ENCODE measurements at regions not wholly inside any gene's neighbourhood (a gene's known extent, or its start where the extent isn't known, plus 50 kb on each side); places are given as distances from the start of the nearest gene placed in this dataset.

DNA sequence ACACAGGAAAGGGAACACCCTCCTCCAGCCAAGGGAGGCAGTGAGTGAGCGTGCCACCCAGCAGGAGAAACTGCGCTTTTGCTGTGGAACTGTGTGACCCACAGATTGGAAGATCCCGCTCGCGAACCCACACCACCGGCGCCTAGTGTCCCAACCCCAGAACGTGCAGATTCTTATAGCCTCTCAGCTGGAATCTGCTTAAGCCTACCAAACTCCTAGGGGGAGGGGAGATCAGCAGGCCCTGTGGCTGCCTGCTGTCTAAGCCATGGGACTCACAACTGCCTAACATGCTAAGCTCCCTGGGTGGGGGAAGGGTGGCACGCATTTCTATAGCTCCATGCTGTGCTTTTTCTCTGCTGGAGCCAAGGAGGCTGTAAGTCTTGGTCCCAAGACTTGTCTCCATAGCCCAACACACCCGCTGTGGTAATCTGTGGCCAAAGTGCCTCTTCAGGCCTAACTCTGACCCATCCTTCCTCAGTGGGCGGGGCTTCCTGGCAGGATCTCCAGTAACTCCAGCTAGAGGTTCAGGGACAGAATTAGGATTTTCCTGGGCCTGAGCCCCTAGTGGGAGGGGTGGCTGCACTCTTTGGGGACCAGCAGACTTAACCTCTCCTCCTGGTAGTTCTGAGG is 485.0 kb downstream of the TAF11L14 start:
- no peak for DNase-seq

DNA sequence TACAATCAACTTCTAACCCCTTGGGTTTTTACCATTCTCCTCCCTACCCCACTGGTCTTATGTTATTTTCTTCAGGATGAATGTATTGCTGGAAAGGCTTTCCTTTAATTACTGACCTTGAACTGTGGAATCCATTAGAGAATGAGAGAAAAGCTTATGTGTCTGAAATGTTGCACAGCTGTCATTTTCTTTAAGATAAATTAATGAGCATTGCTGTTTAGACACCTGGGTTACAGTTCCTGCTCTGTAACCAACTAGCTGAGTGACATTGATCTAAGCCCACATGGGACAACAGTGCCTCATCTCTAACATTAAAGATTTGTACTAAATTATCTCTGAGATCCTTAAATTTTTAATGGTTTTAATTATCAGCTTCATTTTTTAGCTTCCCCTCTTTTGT is 507.0 kb downstream of the TAF11L14 start:
- no peak for DNase-seq

DNA sequence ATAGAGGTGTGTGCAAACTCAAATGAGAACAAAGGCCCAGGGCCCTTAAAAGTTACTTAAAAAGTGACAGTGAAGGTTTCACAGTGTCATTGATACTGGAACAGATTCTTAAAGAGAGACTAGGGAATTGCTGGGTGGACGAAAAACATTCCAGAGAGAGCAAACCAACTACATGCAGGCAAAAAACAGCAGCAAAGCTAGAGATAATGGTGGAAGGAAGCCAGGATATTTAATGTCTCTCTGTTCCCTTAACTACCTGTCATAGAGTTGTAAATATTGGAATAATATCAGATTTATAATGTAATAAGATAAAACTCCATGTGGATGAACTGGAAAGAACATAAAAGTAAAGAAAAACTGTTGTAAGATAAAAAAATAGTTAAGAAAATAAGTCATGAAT is 508.6 kb downstream of the TAF11L14 start:
- no peak for DNase-seq

DNA sequence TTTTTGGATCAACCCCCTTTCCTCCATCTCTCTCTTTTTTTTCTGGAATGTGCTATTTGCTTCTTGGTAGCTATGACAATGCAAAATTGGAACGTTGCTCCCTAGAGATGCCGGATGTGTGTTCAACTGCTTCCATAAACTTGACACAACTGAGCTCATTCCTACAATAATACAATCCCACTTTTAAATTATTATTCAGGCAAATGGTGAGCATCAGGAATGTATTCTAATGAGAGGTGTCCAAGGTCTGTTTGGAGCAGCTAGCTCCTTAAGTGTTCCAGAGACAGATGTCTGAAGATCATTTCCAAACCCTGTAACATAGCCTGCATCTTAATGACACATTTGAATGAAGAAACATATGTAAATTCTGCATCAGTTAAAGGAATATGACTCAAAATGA is 518.4 kb downstream of the TAF11L14 start:
- peak; percentile 10 for DNase-seq

DNA sequence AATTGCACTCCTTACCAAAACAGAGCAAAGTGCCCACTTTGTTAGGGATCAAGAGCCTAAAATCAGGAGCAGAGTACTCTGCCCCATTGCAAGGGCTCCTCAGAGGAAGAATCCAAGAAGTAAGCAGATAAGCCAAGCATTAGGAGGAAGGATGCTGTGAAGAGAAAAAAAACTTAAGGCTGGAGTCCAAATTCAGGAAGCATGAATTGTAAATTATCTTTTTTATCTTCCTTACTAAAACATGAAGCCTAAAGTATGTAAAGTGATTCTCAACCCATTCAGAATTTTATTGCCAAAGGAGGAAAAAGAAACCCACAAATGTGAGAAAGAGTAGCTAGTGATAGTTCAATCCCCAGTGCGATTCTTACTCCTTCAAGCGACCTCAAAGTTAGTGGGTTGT is 523.9 kb downstream of the TAF11L14 start:
- no peak for DNase-seq

DNA sequence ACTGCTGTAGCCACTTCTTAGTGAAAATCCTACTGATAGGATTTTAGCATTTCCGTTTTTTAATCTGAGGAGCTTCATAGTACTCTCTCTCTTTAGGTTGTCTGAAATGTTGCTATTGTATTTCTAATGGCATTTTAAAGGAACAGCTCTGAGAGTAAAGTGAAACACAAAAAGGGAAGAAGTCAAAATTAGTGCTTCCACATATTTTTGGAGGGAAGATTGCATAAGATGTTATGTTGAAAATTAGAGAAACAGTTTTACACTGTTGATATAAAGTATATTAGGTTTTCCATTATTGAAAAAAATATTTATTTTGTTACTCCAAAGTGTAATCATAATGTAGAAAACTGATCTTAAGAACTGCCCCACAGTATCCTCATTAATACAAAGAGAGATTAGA is 525.1 kb downstream of the TAF11L14 start:
- no peak for DNase-seq

DNA sequence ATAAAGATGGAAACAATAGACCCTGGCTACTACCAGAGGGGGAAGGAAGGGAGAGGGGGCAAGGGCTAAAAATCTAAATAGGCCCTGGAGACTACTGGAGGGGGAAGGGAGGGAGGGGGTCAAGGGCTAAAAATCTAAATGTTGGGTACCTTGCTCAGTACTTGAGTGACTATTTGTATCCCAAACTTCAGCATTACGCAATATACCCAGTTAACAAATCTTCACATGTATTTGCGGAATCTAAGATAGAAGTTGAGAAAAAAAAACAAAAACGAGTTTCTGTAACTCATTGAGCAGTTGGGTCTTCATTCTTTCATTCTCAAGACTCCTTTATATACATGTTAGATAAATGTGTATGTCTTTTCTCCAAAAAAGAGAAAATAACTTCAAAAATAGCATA is 537.4 kb downstream of the TAF11L14 start:
- DNase-seq: no peak

DNA sequence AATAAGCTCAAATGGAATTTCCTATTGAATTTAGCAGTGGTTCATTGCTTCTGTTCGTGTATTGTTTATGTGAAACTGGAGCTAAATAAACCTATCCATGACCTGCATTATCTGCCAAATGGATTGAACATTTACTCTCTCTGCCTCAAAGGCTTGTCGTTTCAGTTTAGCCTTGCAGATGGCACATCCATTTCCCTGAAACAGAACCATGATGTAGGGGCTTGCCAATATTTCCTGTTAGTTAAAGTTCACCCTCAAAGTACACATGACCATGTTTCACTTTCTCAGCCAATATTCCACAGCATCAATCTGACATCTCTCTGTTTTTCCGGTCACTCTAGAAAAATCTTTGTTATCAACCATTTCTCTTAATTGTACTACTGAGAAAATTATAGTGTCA is 545.3 kb downstream of the TAF11L14 start:
- DNase-seq: no peak

DNA sequence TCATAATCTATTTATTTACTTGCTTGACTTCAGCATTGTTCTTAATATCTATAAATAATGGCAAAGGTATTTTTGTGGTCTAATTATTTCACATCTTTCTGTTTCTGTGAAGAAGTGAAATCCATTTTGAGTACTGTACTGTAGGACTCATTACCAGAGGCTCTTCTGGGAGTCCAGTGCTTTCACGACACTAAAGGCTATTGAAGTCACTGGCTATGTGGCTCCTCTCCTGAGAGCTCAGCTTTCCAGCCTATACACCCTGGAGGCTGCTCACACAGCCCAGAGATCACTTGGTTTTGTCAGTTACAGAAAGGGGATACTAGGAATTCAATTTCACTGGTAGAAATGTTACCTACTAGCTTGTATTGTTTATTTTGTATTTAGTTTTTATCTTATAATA is 547.3 kb downstream of the TAF11L14 start:
- DNase-seq: no peak

DNA sequence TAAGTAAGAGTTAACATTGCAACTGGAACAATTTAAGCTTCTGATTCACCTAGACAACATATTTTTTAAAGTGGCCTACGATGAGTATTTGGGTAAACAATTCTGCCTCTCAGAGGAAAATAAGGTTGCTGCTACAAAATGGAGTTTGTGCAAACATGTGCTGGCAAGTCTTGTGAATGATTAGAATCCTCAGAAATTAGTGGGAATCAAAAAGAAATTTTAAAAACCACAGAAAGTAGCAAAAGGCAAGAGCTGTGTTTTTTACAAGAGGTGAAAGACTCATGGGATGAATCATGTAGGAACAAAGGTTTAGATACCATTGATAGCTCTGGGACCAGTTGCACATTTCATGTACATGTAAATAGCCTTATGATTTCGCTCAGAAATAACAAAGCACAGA is 561.6 kb downstream of the TAF11L14 start:
- DNase-seq: no peak

DNA sequence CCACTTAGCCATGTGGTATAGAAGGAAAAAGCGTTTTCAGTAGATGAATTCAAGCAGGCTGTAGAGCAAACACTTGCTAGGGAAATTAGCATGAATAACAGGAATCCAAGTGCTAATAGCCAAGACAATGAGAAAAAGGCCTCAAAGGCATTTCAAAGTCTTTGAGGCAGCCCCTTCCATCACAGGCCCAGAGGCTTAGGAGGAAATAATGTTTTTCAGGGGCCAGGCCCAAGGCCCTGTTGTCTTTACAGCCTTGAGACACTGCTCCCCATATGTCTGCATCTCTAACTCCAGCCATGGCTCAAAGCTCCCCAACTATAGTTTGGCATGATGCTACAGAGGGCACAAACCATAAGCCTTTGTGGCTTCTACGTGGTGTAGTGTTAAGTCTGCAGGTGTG is 563.5 kb downstream of the TAF11L14 start:
- no peak for DNase-seq

DNA sequence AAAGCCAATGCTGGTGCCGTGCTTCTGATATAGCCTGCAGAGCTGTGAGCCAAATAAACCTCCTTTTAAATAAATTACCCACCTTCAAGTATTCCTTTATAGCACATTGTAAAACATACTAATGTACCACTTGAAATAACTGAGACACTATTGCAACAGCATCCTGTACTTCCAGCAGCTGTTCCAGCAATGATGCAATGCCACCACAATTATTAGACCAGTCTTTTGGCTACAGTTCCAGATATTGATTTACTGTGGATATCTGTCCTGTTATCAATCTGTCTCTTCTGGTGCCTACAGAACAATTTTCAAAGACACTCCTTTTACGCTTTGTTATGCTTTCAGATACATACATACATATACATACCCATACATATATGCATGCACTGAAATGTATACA is 567.9 kb downstream of the TAF11L14 start:
- no peak for DNase-seq

DNA sequence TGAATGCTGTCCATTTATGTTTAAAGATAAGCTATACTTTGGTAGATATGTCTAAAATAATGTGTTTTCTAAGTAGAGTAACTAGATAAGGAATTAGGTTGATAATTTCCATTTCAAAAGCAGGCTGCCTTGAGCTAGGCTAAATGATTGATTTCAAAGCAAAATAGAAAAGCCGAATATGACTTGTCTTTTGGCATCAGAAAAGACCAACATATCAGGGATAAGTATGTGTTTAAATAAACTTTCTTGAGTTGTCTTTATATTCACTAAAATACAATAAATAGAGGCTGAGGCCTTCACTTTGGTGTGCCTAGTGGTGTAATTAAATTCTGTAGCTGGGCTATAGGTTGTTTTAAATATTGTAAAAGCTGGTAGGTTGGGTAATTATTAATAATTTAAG is 569.0 kb downstream of the TAF11L14 start:
- DNase-seq: no peak

DNA sequence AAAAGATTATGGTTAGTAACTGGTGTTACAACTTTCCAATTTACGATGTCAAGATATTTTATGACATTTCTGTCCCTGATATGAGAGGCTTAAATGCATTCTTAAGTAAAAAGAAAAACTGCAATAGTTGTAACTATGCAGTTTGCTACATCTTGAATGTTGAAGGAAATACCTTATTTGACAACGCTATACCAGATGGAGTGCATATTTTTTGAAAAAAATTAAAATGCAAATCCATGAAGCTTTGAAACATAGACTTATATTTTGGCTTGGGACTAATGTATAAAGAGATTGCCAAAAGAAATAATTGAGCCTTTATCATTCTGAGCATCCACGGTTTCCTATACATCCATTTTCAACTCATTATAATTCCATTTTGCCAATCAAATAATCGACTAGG is 579.4 kb downstream of the TAF11L14 start:
- DNase-seq: no peak

DNA sequence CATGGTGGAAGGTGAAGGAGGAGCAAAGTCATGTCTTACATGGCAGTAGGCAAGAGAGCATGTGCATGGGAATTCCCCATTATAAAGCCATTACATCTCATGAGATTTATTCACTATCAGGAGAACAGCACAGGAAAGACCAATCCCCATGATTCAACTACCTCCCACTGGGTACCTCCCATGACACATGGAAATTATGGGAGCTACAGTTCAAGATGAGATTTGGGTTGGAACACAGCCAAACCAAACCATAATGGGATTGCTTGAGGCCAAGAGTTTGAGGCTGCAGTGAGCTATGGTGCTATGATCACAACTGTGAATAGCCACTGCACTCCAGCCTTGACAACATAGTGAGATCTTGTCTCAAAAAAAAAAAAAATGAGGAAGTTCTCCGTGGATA is 581.8 kb downstream of the TAF11L14 start:
- peak; percentile 17 for DNase-seq

DNA sequence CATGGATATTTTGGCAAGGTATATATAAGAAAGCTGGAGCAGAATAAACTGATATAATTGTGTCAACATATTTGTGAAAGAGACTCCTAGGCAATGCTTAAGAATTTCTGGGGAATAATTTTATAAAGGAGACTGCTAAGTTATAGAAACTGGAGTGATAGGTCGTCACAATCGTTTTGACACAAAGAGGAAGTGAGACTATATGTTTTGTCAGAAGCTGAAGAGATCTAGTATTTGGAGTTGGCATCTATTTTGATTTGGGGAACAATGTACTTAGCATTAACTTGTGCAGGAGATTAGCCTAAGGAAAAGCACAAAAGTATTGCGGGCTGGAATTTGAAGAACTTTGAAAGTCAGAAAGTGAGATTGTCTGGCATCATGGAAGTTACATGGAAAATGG is 582.5 kb downstream of the TAF11L14 start:
- no peak for DNase-seq

DNA sequence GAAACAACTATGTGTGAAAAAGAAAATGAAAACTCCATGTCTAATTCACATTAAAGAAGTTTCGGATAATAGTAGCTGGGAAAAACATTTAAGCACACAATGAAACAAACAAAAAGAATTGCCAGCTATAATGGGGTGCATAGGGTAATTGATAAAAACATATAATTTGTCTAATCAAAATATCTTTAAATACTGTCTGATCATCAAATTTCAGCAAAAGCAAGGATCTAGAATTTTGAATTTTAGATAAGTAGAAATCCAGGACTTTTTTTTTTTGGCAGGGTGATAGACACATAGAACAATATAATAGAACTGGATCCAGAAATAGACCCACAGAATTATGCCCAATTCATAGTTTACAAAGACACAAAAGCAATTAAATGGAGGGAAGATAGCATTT is 585.0 kb downstream of the TAF11L14 start:
- no peak for DNase-seq

DNA sequence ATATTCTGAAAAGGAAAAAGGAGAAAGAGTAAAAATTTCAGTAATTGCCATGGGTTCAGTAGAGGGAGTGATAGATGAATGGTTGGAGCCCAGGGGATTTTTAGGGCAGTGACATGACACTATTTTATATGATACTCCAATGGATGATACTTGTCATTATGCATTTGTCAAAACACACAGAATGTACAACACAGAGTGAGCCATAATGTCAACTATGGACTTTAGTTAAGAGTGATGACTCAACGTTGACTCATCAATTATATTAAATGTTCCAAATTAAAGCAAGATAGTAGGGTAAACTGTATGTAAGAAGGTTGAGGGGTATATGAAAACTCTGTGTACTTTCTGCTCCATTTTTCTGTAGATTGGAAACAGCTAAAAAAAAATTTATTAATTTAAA is 586.4 kb downstream of the TAF11L14 start:
- peak; percentile 35 for DNase-seq

DNA sequence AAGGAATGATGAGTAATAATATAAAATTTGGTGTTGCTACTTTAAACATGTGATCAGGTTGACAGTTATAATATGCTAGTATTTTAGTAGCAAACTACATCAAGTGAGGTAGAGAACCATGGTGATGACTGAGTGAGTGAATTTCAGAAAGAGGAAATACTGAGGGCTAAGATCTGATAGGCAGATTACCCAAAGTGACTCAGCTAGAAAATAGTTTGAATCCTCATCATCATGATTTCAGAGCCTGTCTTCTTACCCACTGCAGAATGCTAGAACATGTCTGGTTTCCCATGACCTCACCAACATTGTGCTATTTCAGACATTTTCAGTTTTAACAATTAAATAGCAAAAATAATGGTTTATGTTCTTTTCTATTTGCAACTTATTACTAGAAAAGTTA is 602.1 kb downstream of the TAF11L14 start:
- DNase-seq: peak; percentile 34

DNA sequence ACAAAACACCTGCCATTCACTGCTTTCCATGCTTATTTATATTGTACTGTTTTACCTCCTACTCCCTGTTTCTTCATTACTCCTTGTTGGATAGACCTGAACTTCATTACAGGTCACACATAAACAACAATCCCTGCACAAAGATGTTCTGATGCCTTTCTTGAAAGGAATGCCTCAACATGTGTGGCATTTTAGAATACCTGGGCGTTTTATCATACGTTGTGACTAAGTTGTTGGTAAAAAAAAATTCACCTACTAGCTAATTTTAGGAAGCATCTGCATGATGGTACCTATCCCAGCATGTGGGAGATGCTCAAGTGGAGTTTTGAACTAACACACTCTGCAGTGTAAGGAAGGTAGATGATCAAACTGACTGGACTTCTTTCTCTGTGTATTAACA is 604.1 kb downstream of the TAF11L14 start:
- DNase-seq: no peak

DNA sequence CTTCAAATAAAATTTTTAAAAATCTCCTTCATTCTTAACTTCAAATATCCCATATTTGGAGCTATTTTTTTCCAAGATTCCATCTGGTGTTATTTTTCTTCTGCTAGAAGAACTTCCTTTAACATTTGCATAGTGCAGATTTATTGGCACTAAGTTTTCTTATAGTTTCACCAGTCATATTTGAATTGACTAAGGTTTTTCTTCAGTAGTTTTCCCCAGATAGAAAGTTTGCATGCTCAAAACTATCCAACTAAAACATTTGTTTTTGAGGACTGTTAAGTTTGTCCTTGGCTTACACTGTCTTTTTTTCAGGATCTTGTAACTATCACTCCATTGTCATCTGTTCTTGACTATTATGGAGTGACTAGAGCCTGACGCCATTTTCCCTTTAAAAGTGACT is 606.7 kb downstream of the TAF11L14 start:
- no peak for DNase-seq

DNA sequence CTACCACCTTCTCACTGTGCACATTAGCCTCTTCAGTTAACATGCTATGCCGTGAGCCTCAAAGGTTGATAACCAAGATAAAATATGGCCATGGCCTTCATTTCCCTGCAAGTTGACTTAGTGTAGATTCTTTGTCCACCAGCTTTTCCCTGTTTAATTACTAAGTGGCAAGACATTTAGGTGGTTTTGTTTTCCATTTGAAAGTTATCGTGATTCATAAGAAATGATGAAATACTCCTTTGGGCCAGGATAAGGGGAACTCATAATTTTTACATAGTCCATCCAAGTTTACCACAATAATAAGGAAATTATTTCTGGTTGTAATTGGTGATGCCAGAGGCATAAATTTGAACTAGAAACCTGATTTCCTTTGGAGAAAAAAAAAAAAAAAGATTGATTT is 609.6 kb downstream of the TAF11L14 start:
- no peak for DNase-seq

DNA sequence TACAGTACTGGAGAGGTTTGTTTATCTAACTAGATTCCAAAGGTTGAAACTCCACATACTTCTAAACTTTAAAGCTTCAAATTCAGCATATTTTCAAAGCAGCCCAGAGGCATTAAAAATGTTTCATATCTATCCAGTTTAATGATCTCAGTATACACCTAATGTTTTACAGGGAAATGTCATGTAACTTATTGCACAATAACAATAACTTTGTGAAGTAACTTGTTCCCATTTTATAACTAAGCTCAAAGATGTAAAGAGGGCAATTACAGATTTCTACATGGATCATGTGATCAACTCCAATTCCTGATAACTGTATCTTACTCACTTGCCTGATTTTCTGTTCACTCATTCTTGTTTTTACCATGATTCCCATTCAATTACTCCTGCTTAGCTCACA is 610.0 kb downstream of the TAF11L14 start:
- no peak for DNase-seq

DNA sequence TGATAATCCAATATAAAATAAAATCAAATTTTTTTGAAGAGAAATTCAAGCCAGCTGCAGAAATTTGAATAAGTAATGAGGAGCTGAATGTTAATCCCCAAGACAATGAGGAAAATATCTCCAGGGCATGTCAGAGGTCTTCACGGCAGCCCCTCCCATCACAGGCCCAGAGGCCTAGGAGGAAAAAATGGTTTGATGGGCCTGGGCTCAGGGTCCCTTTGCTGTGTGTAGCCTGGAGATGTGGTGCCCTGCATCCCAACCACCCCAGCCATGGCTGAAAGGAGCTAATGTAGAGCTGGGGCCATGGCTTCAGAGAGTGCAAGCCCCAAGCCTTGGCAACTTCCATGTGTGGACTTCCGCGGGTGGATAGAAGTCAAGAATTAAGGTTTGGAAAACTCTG is 618.3 kb downstream of the TAF11L14 start:
- DNase-seq: no peak

DNA sequence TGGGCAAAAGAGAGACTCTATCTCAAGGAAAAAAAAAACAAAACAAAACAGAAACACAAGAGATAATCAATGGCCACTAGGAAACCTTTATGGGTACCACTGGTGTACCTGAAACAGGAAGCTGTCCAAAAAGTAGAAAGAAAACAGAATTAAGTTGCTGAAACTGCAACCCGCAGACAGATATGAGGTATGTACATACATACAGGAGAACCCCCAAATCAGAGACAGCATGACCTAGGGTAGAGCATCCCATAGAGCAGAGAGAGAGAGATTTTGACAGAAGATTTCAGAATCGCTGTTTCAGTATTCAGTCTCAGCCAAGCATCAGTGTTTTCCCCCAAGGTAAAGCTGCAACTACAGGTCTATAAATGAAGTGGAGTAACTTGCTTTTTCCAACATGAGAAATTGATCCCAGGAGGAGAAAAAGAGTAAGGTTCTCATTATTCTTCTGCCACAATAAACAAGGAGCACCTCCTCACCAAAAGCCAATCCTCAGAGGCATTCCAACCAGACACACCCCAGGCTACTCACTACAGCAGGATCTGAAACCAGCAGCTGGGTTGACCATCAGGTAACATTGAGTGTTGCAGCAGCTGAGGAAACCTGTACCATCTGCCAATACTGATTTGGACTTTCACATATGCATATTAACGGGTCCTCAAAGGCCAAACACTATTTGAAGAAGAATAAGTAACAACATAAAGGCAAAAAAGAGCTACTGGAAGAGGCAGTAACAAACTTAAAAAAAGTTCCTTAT is 630.0 kb downstream of the TAF11L14 start:
- DNase-seq: no peak
